ENCODE measurements at regions not wholly inside any gene's neighbourhood (a gene's known extent, or its start where the extent isn't known, plus 50 kb on each side); places are given as distances from the start of the nearest gene placed in this dataset.

DNA sequence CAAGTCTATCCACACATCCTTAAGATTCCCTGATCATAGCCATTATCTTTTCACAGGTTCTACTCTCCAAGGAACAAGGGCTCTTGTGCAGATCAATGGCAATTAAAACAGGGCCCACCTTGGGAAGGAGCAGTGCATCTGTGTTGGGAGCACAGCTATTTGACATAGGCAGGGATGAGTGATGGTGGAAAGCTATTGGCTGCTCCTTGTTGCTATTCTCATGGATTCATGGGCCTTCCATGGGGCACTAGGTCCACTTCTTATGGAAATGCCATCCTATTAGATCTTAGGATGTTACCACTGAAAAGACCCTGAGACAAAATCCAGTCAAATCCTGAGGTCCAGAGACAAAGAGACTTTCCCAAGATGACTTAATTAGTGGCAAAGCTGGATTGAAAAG, 148.6 kb upstream of the MTNR1B start:
- Histone ChIP-seq H3K27me3 (ENCODE audit: control insufficient read depth in 1 of 2, insufficient read depth in 2 of 2, low read length in 1 of 2) (no peaks in the 10 kb centered on the region), H3K4me3 (ENCODE audit: low read length in 2 of 2) (no peak overlapping the region), H3K4me1 (ENCODE audit: control insufficient read depth in 1 of 2, insufficient read depth in 2 of 2, low read length in 2 of 2) (no peaks in the 10 kb centered on the region), H3K27ac (ENCODE audit: low read depth in 1 of 2, low read length in 2 of 2) (no peak overlapping the region), H3K9me3 (ENCODE audit: control insufficient read depth, low read length) (no peaks in the 10 kb centered on the region), H3K36me3 (ENCODE audit: control insufficient read depth in 1 of 2, insufficient read depth in 2 of 2, low read length in 1 of 2) (no peaks in the 10 kb centered on the region)
- intact Hi-C loops (cut with DNase I): no loop called here
- ATAC-seq (ENCODE audit: low FRiP score) (no peak), DNase-seq (no peak)

DNA sequence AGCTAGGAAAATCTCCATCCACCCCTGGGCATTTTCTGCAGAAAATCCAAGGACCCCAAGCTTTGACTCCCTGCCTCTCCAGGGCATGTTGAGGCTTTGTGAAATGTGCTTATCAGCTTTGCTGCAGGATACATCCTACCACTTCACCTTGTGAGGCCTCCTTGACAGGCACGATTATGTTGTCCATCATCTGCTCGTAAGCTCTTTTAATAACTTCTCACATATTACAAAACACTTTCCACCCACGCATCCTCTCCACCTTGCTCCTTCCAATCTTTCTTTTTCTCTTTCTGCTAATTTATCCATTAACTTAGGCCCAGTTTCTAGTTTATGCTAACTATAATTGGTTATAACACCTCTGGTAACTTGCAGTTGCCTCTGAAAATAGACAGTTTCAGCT, 147.0 kb upstream of the MTNR1B start:
- H3K27me3 ChIP-seq (ENCODE audit: control insufficient read depth in 1 of 2, insufficient read depth in 2 of 2, low read length in 1 of 2): no peaks in the 10 kb centered on the region
- DNase-seq: no peak
- no peak overlapping the region for H3K27ac ChIP-seq (ENCODE audit: low read depth in 1 of 2, low read length in 2 of 2)
- H3K4me1 ChIP-seq (ENCODE audit: control insufficient read depth in 1 of 2, insufficient read depth in 2 of 2, low read length in 2 of 2): no peaks in the 10 kb centered on the region
- no peaks in the 10 kb centered on the region for H3K36me3 ChIP-seq (ENCODE audit: control insufficient read depth in 1 of 2, insufficient read depth in 2 of 2, low read length in 1 of 2)
- intact Hi-C loops (cut with DNase I): no loop called here
- H3K4me3 ChIP-seq (ENCODE audit: low read length in 2 of 2): no peak overlapping the region
- no peaks in the 10 kb centered on the region for H3K9me3 ChIP-seq (ENCODE audit: control insufficient read depth, low read length)
- whole genome bisulfite sequencing, 2 donors: 96 to 99% methylated on average over 3 of the region's 3 CpGs
- ATAC-seq (ENCODE audit: low FRiP score): no peak

DNA sequence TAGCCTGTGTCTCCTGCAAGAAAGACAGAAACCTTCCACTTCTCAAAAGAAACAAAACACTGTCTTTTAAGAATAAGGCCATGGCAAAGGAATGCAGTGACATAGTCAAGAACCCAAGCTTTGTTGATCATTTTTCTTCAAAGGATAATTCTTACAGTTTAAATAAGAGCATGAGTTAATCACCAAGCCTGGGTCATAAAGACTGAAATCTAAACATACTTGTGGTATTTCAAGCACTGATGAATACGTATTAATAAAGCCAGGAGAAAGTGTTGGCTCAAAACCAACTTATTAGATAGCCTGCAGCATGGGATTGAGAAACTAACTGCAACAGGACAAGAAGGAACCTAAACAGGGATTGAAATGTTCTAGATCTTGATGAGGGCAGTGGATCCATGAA, 143.3 kb upstream of the MTNR1B start:
- Histone ChIP-seq H3K9me3 (ENCODE audit: control insufficient read depth, low read length) (no peaks in the 10 kb centered on the region), H3K27ac (ENCODE audit: low read depth in 1 of 2, low read length in 2 of 2) (no peak overlapping the region), H3K4me1 (ENCODE audit: control insufficient read depth in 1 of 2, insufficient read depth in 2 of 2, low read length in 2 of 2) (no peaks in the 10 kb centered on the region), H3K36me3 (ENCODE audit: control insufficient read depth in 1 of 2, insufficient read depth in 2 of 2, low read length in 1 of 2) (no peaks in the 10 kb centered on the region), H3K4me3 (ENCODE audit: low read length in 2 of 2) (no peak overlapping the region), H3K27me3 (ENCODE audit: control insufficient read depth in 1 of 2, insufficient read depth in 2 of 2, low read length in 1 of 2) (no peaks in the 10 kb centered on the region)
- no peak for ATAC-seq (ENCODE audit: low FRiP score)
- intact Hi-C loops (cut with DNase I): no loop called here
- WGBS, 2 donors: 0 to 12% methylated on average over 1 of the region's 1 CpG
- no peak for DNase-seq

DNA sequence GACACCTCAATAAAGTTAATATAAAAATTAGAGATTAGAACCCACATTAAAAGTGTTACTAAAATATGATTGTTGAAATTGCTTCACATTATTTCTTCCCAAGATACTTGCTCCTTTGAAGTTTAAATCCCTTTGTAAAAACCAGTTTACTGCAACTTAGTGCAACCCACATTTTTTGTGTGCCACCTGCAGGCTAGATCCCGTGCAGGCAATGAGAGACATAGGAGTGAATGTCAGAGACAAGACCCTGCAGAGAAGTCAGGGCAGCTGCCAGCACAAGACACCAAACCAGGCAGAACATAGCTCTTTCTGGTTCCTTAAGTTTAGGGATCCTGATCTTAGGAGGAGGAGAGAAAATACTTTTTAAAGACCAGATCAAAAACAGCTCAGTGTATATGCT, 142.8 kb upstream of the MTNR1B start:
- H3K9me3 ChIP-seq (ENCODE audit: control insufficient read depth, low read length): no peaks in the 10 kb centered on the region
- no peak overlapping the region for H3K27ac ChIP-seq (ENCODE audit: low read depth in 1 of 2, low read length in 2 of 2)
- H3K27me3 ChIP-seq (ENCODE audit: control insufficient read depth in 1 of 2, insufficient read depth in 2 of 2, low read length in 1 of 2): no peaks in the 10 kb centered on the region
- H3K4me1 ChIP-seq (ENCODE audit: control insufficient read depth in 1 of 2, insufficient read depth in 2 of 2, low read length in 2 of 2): no peaks in the 10 kb centered on the region
- WGBS, 2 donors: 73 to 84% methylated on average over 1 of the region's 1 CpG
- H3K4me3 ChIP-seq (ENCODE audit: low read length in 2 of 2): no peak overlapping the region
- ATAC-seq (ENCODE audit: low FRiP score) (no peak), DNase-seq (no peak)
- no peaks in the 10 kb centered on the region for H3K36me3 ChIP-seq (ENCODE audit: control insufficient read depth in 1 of 2, insufficient read depth in 2 of 2, low read length in 1 of 2)
- intact Hi-C loops (cut with DNase I): no loop called here

DNA sequence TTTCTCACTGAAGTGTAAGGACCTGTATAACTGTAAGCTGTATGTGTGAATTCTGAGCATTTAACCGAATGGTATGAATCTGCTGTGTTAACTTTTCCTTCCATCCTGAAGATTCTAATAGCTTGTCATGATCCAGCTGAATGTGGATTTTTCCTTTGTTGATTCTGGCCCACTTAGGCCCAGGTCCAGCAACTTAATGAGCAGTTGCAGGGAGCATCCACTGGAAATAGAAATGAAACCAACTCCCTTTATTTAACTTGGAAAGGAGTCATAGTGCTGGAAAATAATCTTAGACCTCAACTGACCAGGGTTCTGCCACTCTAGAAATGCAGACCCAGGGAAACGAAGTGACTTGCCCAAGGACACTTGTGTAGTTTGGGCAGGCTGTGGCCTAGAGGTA, 142.3 kb upstream of the MTNR1B start:
- Histone ChIP-seq H3K36me3 (ENCODE audit: control insufficient read depth in 1 of 2, insufficient read depth in 2 of 2, low read length in 1 of 2) (no peaks in the 10 kb centered on the region), H3K4me1 (ENCODE audit: control insufficient read depth in 1 of 2, insufficient read depth in 2 of 2, low read length in 2 of 2) (no peaks in the 10 kb centered on the region), H3K27me3 (ENCODE audit: control insufficient read depth in 1 of 2, insufficient read depth in 2 of 2, low read length in 1 of 2) (no peaks in the 10 kb centered on the region), H3K4me3 (ENCODE audit: low read length in 2 of 2) (no peak overlapping the region), H3K9me3 (ENCODE audit: control insufficient read depth, low read length) (no peaks in the 10 kb centered on the region), H3K27ac (ENCODE audit: low read depth in 1 of 2, low read length in 2 of 2) (no peak overlapping the region)
- intact Hi-C loops (cut with DNase I): no loop called here
- ATAC-seq (ENCODE audit: low FRiP score) (no peak), DNase-seq (no peak)
- 62 to 91% methylated on average over 2 of the region's 2 CpGs for whole genome bisulfite sequencing, 2 donors

DNA sequence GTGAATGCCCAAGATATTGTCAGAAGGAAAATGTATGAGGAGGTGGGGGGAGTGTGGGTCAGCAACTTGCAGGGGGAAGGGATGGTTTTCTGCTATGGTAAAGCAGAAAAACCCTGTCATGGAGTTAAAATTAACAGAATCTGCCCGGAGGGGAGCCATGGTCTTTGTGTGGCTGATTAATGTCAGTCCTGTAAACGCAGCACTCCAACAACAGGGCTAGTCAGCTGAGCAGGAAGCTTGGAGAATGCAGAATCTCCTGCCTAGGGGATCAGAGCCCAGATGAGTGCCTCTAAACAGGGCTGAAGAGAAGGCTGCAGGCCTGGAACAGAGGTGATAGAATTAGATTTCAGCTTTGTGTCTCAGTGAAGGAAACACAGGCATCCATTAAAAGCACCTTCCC, 140.9 kb upstream of the MTNR1B start:
- ATAC-seq (ENCODE audit: low FRiP score) (no peak), DNase-seq (no peak)
- WGBS, 2 donors: 58 to 64% methylated on average over 2 of the region's 2 CpGs
- H3K27ac ChIP-seq (ENCODE audit: low read depth in 1 of 2, low read length in 2 of 2): no peak overlapping the region
- intact Hi-C loops (cut with DNase I): no loop called here
- no peaks in the 10 kb centered on the region for H3K36me3 ChIP-seq (ENCODE audit: control insufficient read depth in 1 of 2, insufficient read depth in 2 of 2, low read length in 1 of 2)
- H3K27me3 ChIP-seq (ENCODE audit: control insufficient read depth in 1 of 2, insufficient read depth in 2 of 2, low read length in 1 of 2): no peaks in the 10 kb centered on the region
- H3K9me3 ChIP-seq (ENCODE audit: control insufficient read depth, low read length): no peaks in the 10 kb centered on the region
- H3K4me1 ChIP-seq (ENCODE audit: control insufficient read depth in 1 of 2, insufficient read depth in 2 of 2, low read length in 2 of 2): no peaks in the 10 kb centered on the region
- H3K4me3 ChIP-seq (ENCODE audit: low read length in 2 of 2): no peak overlapping the region

DNA sequence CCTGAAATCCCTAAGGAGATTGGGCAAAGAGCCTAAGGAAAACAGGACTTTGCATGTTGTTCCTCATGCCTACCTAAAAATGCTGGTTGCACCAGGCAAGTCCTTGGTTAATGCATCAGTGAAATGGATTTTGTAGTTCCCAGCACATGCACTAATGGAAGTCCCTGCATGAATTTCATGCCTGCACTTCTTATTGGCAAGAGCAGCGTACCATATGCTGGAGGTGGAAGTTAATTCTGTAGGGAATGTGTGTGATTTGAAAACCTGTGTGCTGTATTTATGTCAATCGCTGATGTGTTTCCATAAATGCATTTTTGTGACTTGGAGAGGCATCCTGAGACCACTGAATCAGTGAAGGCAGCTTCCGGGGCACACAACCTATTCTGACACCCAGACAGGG, 140.3 kb upstream of the MTNR1B start:
- intact Hi-C loops (cut with DNase I): no loop called here
- Histone ChIP-seq H3K4me3 (ENCODE audit: low read length in 2 of 2) (no peak overlapping the region), H3K27me3 (ENCODE audit: control insufficient read depth in 1 of 2, insufficient read depth in 2 of 2, low read length in 1 of 2) (no peaks in the 10 kb centered on the region), H3K36me3 (ENCODE audit: control insufficient read depth in 1 of 2, insufficient read depth in 2 of 2, low read length in 1 of 2) (no peaks in the 10 kb centered on the region), H3K9me3 (ENCODE audit: control insufficient read depth, low read length) (no peaks in the 10 kb centered on the region), H3K27ac (ENCODE audit: low read depth in 1 of 2, low read length in 2 of 2) (no peak overlapping the region), H3K4me1 (ENCODE audit: control insufficient read depth in 1 of 2, insufficient read depth in 2 of 2, low read length in 2 of 2) (no peaks in the 10 kb centered on the region)
- DNase-seq: no peak
- ATAC-seq (ENCODE audit: low FRiP score): no peak
- WGBS, 2 donors: 95 to 96% methylated on average over 3 of the region's 3 CpGs

DNA sequence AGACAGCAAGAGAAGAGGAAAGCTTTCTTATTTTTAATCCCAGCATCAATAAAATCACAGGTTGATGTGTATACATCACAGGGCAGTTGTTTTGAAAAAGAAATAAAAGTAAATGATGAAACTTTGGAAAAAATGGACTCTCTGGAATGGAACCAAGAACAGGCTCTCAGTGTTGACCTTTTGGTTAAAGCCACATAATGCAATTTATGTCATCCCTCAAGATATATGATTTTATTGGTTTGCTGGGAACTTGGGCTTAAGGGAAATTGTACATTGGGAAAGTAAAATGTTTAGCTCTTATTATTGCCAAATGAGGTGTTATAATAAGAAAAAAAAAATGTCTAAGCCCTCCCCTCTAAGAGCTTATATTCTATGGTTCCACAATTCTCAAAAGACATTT, 139.8 kb upstream of the MTNR1B start:
- no peak for ATAC-seq (ENCODE audit: low FRiP score)
- no peak for DNase-seq
- H3K27me3 ChIP-seq (ENCODE audit: control insufficient read depth in 1 of 2, insufficient read depth in 2 of 2, low read length in 1 of 2): no peaks in the 10 kb centered on the region
- no peaks in the 10 kb centered on the region for H3K36me3 ChIP-seq (ENCODE audit: control insufficient read depth in 1 of 2, insufficient read depth in 2 of 2, low read length in 1 of 2)
- no peak overlapping the region for H3K27ac ChIP-seq (ENCODE audit: low read depth in 1 of 2, low read length in 2 of 2)
- H3K9me3 ChIP-seq (ENCODE audit: control insufficient read depth, low read length): no peaks in the 10 kb centered on the region
- H3K4me3 ChIP-seq (ENCODE audit: low read length in 2 of 2): no peak overlapping the region
- intact Hi-C loops (cut with DNase I): no loop called here
- no peaks in the 10 kb centered on the region for H3K4me1 ChIP-seq (ENCODE audit: control insufficient read depth in 1 of 2, insufficient read depth in 2 of 2, low read length in 2 of 2)

DNA sequence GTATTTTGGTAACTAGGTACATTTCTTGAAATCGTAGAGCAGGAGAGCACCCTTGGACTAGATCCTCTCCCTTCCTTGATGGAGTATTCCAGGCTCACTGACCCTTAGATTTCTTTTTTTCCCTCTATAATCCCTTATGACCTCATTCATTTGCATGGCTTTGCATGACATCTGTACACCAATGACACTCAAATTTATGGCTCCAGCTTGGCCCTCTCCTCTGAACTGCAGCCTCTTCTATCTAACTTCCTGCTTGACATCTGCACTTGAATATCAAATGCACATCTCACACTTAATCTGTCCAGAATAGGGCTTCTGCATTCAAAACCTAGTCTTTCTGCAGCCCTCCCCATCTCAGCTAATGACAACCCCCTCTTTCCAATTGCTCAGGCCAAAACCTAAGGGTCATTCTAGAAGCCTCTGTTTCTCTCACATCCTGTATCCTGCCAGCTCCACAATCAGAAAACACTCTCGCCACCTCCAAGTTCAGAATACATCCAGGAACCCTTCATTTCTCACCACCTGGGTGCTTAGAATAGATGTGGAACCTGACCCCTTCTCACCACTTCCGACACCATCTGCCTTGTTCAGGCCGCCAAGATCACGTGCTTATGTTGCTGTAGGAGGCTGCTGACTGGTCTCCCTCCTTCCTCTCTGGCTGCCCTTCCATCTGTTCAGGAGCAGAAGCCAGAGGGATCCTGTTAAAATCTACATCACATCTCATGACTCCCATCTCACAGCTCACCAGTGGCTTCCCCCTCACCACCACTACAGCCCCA, 138.9 kb upstream of the MTNR1B start:
- DNase-seq (no peak), ATAC-seq (ENCODE audit: low FRiP score) (no peak)
- H3K9me3 ChIP-seq (ENCODE audit: control insufficient read depth, low read length): no peaks in the 10 kb centered on the region
- no peaks in the 10 kb centered on the region for H3K4me1 ChIP-seq (ENCODE audit: control insufficient read depth in 1 of 2, insufficient read depth in 2 of 2, low read length in 2 of 2)
- H3K36me3 ChIP-seq (ENCODE audit: control insufficient read depth in 1 of 2, insufficient read depth in 2 of 2, low read length in 1 of 2): no peaks in the 10 kb centered on the region
- intact Hi-C loops (cut with DNase I): no loop called here
- H3K4me3 ChIP-seq (ENCODE audit: low read length in 2 of 2): no peak overlapping the region
- no peak overlapping the region for H3K27ac ChIP-seq (ENCODE audit: low read depth in 1 of 2, low read length in 2 of 2)
- WGBS, 2 donors: 84 to 86% methylated on average over 5 of the region's 5 CpGs
- no peaks in the 10 kb centered on the region for H3K27me3 ChIP-seq (ENCODE audit: control insufficient read depth in 1 of 2, insufficient read depth in 2 of 2, low read length in 1 of 2)
